SU-DHL-6 (cell line): ENCODE measurements at regions not wholly inside any gene's neighbourhood (a gene's known extent, or its start where the extent isn't known, plus 50 kb on each side); places are given as distances from the start of the nearest gene placed in this dataset.

Source experiments
- H2AFZ ChIP-seq: fragments of 200-600 bp; sonication (generic); 2 replicates; pipeline ENCODE4 v1.6.1; 2014; ENCODE audit warnings: low read depth, mild to moderate bottlenecking, moderate library complexity, mixed read lengths, antibody characterized with exemption, low read length; ENCODE audit not compliant: severe bottlenecking
- H3F3A ChIP-seq: fragments of 200-600 bp; shearing (Covaris generic); 2 replicates; pipeline ENCODE4 v1.6.0; 2016; ENCODE audit warnings: antibody characterized with exemption, mild to moderate bottlenecking; ENCODE audit not compliant: insufficient read depth
- H3K27ac ChIP-seq: fragments of 200-600 bp; sonication (generic); 2 replicates; pipeline ENCODE4 v1.5.1; 2016; ENCODE audit warnings: low read depth, mild to moderate bottlenecking, low read length, moderate library complexity, mixed read lengths
- H3K27me3 ChIP-seq: fragments of 200-600 bp; sonication (generic), shearing (Covaris generic); 2 replicates; pipeline ENCODE4 v1.6.0; 2014; ENCODE audit warnings: mild to moderate bottlenecking, low read length
- H3K36me3 ChIP-seq: fragments of 200-600 bp; sonication (generic); 2 replicates; pipeline ENCODE4 v1.6.1; 2014; ENCODE audit warnings: mild to moderate bottlenecking, low read length, mixed read lengths
- H3K4me2 ChIP-seq: fragments of 300-600, 200-600 bp; shearing (Covaris generic), sonication (generic); 2 replicates; pipeline ENCODE4 v1.6.0; 2014; ENCODE audit warnings: low read length, low read depth, mild to moderate bottlenecking; ENCODE audit not compliant: poor library complexity, severe bottlenecking
- H3K4me3 ChIP-seq: fragments of 200-600 bp; sonication (generic); 2 replicates; pipeline ENCODE4 v1.5.1; 2014; ENCODE audit warnings: antibody characterized with exemption, low read length, mild to moderate bottlenecking, mixed read lengths; ENCODE audit not compliant: insufficient read depth, poor library complexity, severe bottlenecking
- H3K79me2 ChIP-seq: fragments of 200-600 bp; sonication (generic); 2 replicates; pipeline ENCODE4 v1.6.1; 2014; ENCODE audit warnings: mild to moderate bottlenecking, low read length, moderate library complexity; ENCODE audit not compliant: insufficient read depth
- H3K9ac ChIP-seq: fragments of 200-600 bp; sonication (generic); 2 replicates; pipeline ENCODE4 v1.7.0; 2014; ENCODE audit warnings: mild to moderate bottlenecking, low read length
- H3K9me2 ChIP-seq: fragments of 200-600 bp; sonication (generic); replicated peaks from 2 replicates; pipeline ENCODE4 v1.6.1; 2014; ENCODE audit warnings: low read length; ENCODE audit not compliant: insufficient read depth
- H3K9me3 ChIP-seq: fragments of 200-600 bp; sonication (generic); 2 replicates; pipeline ENCODE4 v1.6.1; 2014; ENCODE audit warnings: low read length, mixed read lengths; ENCODE audit not compliant: insufficient read depth
- H4K20me1 ChIP-seq: fragments of 200-600 bp; sonication (generic); 2 replicates; pipeline ENCODE4 v1.6.1; 2014; ENCODE audit warnings: low read depth, mild to moderate bottlenecking, antibody characterized with exemption, low read length, moderate library complexity, mixed read lengths
- CTCF ChIP-seq: fragments of 200-600 bp; sonication (generic); IDR thresholded peaks from one replicate; pipeline ENCODE4 v1.5.1; 2017; ENCODE audit warnings: antibody characterized with exemption, mild to moderate bottlenecking, low read length, moderate library complexity; ENCODE audit not compliant: insufficient read depth, poor library complexity, severe bottlenecking
- EZH2phosphoT487 ChIP-seq: fragments of 200-600 bp; sonication (generic), shearing (Covaris generic); conservative IDR thresholded peaks from 2 replicates; pipeline ENCODE4 v1.6.1; 2018; ENCODE audit warnings: mild to moderate bottlenecking, antibody characterized with exemption, low read length, moderate library complexity, mixed read lengths

DNA sequence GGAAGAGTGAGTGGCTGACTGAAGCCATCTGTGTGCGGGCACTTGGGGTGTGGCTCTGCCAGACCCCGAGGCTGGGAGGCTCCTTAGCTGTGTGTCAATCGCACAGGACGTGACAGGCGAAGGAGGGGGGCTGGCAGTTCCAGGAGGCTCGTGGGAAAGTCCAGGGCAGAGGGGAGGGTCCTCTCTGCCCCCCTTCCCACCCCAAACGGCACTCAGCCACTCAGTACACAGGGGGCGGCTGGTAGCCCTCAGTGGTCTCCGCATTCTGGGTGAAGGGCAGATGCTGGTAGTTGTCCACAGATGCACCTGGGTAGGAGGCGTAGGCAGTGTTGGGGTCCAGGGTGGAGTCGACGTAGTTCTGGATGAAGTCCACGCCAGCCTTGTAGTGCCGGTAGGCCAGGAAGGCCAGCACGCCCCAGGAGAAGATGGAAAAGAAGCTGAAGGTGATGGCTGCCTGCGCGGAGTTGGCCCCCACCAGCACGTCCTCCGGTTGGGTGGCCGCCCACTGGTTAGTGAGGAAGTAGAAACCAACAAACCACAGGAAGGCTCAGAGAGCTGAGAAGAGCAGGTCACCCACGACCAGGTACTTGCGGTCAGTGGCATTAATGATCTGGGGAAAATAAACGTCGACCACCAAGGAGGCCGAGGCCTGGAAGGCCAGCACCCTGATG, 85.4 kb upstream of the CEP78 start:
- H3F3A ChIP-seq = no peaks in the 10 kb centered on the region
- TF ChIP-seq CTCF (no peak), EZH2phosphoT487 (no peak)

DNA sequence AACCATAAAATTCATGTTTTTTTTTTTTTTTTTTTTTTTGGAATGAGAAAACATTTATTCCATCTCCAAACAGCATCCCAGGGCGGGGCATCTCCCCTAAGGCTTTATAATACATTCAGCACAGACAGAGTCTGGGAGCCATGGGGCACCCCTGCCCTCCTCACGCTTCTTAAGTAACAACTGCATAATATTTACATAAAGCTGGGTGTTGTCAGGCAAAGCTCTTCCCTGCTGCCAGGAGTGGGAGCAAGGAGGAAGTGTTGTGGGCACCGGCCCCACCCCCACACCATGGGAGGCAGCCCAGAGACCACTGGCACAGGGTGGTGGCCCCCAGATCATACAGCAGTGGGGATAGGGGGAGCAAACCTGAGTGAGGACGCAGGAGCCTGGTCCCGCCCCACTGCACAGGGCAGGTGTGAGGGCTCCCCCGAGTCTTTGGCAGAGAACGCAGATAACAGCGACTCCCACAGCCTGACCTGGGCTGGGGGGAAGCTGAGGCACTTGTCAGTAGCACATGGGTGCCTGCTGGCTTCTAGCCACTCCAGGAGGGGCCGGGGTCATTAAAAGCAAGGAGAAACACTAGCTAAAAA, 86.1 kb upstream of the CEP78 start:
- H3K9me3 ChIP-seq = no peaks in the 10 kb centered on the region
- no peak overlapping the region for H3K9ac ChIP-seq
- H3K27me3 ChIP-seq = no peaks in the 10 kb centered on the region
- no peaks in the 10 kb centered on the region for H3K9me2 ChIP-seq
- H3K27ac ChIP-seq = no peak overlapping the region
- H3K4me2 ChIP-seq = no peak overlapping the region
- H2AFZ ChIP-seq = no peak overlapping the region
- no peaks in the 10 kb centered on the region for H3K79me2 ChIP-seq
- no peaks in the 10 kb centered on the region for H4K20me1 ChIP-seq
- no peaks in the 10 kb centered on the region for H3F3A ChIP-seq
- TF ChIP-seq CTCF (no peak), EZH2phosphoT487 (no peak)
- H3K36me3 ChIP-seq = no peaks in the 10 kb centered on the region
- H3K4me3 ChIP-seq = no peak overlapping the region

More for the DNA sequence above, 85.4 kb upstream of the CEP78 start:
- Histone ChIP-seq H3K9ac (no peak overlapping the region), H3K4me2 (no peak overlapping the region), H3K9me2 (no peaks in the 10 kb centered on the region), H3K79me2 (no peaks in the 10 kb centered on the region), H3K4me3 (no peak overlapping the region), H3K27ac (no peak overlapping the region), H3K27me3 (no peaks in the 10 kb centered on the region), H3K36me3 (no peaks in the 10 kb centered on the region), H2AFZ (no peak overlapping the region), H4K20me1 (no peaks in the 10 kb centered on the region), H3K9me3 (no peaks in the 10 kb centered on the region)

- Histone ChIP-seq H3K36me3 (no peaks in the 10 kb centered on the region), H3K79me2 (no peaks in the 10 kb centered on the region)
Measured at GRCh38 chr9:78146241-78146640, 89.6 kb upstream of the CEP78 start.

More at GRCh38 chr9:78146241-78146640, 89.6 kb upstream of the CEP78 start:
- H3K4me3 ChIP-seq = no peak overlapping the region
- no peak overlapping the region for H2AFZ ChIP-seq
- H3K9ac ChIP-seq = no peak overlapping the region
- no peak overlapping the region for H3K4me2 ChIP-seq
- H4K20me1 ChIP-seq = no peaks in the 10 kb centered on the region
- no peak for TF ChIP-seq EZH2phosphoT487
- no peak for TF ChIP-seq CTCF
- H3K27me3 ChIP-seq = no peaks in the 10 kb centered on the region
- no peaks in the 10 kb centered on the region for H3K9me3 ChIP-seq
- no peak overlapping the region for H3K27ac ChIP-seq
- no peaks in the 10 kb centered on the region for H3F3A ChIP-seq
- H3K9me2 ChIP-seq = no peaks in the 10 kb centered on the region
